Lung (tissue), 11 donors: ENCODE measurements at regions not wholly inside any gene's neighbourhood (a gene's known extent, or its start where the extent isn't known, plus 50 kb on each side); places are given as distances from the start of the nearest gene placed in this dataset.
"Not testable (repeated sequence)": the region's sequence is repeated elsewhere in the genome, so short reads cannot be mapped to it uniquely, and the experiment has no call there.

ENCODE experiments used
- ATAC-seq: fragments of 200-7000 bp; cut with Tn5 transposase; one replicate; pipeline ENCODE4 v1.9.1; 2020; ENCODE audit warnings: moderate number of reproducible peaks; ENCODE audit not compliant: insufficient read depth, low FRiP score
- DNase-seq, 3 donors: peaks; one replicate each; pipeline ENCODE4 v3.0.0-alpha.2; 2013 to 2017
- H3K27ac ChIP-seq, 2 donors: one replicate each; pipeline ENCODE4 v1.5.1; 2013; ENCODE audit warnings: mild to moderate bottlenecking in 2 of 2, moderate library complexity in 2 of 2, control low read depth in 1 of 2, inconsistent platforms in 1 of 2, low read depth in 1 of 2, low read length in 1 of 2
- H3K27me3 ChIP-seq, 3 donors: one replicate each; pipeline ENCODE4 v1.5.1; 2013; ENCODE audit warnings: low read length in 2 of 3; ENCODE audit not compliant: control insufficient read depth in 3 of 3, insufficient read depth in 3 of 3
- H3K36me3 ChIP-seq, 4 donors: one replicate each; pipeline ENCODE4 v1.5.1; 2013; ENCODE audit warnings: low read length in 4 of 4, mild to moderate bottlenecking in 1 of 4, moderate library complexity in 1 of 4; ENCODE audit not compliant: control insufficient read depth in 4 of 4, insufficient read depth in 4 of 4
- H3K4me1 ChIP-seq, 5 donors: one replicate each; pipeline ENCODE4 v1.5.1; 2013; ENCODE audit warnings: low read length in 5 of 5, mild to moderate bottlenecking in 2 of 5, moderate library complexity in 1 of 5; ENCODE audit not compliant: control insufficient read depth in 5 of 5, insufficient read depth in 5 of 5
- H3K4me3 ChIP-seq: one replicate; pipeline ENCODE4 v1.5.1; 2013; ENCODE audit warnings: mild to moderate bottlenecking, control low read depth, moderate library complexity
- H3K9ac ChIP-seq, 2 donors: one replicate each; pipeline ENCODE4 v1.5.1; 2013; ENCODE audit warnings: low read length in 2 of 2, control low read depth in 1 of 2; ENCODE audit not compliant: insufficient read depth in 1 of 2
- H3K9me3 ChIP-seq, 4 donors: one replicate each; pipeline ENCODE4 v1.5.1; 2013; ENCODE audit warnings: low read length in 3 of 4, mild to moderate bottlenecking in 1 of 4, moderate library complexity in 1 of 4; ENCODE audit not compliant: control insufficient read depth in 4 of 4, insufficient read depth in 3 of 4
- WGBS, 2 donors: extraction: QIAGEN DNeasy Blood & Tissue Kit; methylation state at CpG; one replicate each; pipeline ENCODE4 v1.1.7; 2013; 5-methylcytosine and 5-hydroxymethylcytosine counted together
- TF ChIP-seq, protein P1 (sequence below): IDR thresholded peaks from 2 replicates; pipeline ENCODE4 v1.5.1; 2012; ENCODE audit warnings: mild to moderate bottlenecking; ENCODE audit errors: control extremely low read depth, extremely low read depth
- donor health status: control.
- donor health status: control.
- donor health status: Bipolar disorder and iron deficiency.
- donor health status: healthy.
- donor health status: DM: yes; HTN: yes; CAD: no.

- no peak for DNase-seq
- TF ChIP-seq, protein P1, sequence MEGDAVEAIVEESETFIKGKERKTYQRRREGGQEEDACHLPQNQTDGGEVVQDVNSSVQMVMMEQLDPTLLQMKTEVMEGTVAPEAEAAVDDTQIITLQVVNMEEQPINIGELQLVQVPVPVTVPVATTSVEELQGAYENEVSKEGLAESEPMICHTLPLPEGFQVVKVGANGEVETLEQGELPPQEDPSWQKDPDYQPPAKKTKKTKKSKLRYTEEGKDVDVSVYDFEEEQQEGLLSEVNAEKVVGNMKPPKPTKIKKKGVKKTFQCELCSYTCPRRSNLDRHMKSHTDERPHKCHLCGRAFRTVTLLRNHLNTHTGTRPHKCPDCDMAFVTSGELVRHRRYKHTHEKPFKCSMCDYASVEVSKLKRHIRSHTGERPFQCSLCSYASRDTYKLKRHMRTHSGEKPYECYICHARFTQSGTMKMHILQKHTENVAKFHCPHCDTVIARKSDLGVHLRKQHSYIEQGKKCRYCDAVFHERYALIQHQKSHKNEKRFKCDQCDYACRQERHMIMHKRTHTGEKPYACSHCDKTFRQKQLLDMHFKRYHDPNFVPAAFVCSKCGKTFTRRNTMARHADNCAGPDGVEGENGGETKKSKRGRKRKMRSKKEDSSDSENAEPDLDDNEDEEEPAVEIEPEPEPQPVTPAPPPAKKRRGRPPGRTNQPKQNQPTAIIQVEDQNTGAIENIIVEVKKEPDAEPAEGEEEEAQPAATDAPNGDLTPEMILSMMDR: no peak
- 78 to 98% methylated on average over 3 of the region's 3 CpGs for WGBS, 2 donors
Observed at GRCh38 chr9:84072621-84073180, 92.1 kb downstream of the RMI1 start.

DNA sequence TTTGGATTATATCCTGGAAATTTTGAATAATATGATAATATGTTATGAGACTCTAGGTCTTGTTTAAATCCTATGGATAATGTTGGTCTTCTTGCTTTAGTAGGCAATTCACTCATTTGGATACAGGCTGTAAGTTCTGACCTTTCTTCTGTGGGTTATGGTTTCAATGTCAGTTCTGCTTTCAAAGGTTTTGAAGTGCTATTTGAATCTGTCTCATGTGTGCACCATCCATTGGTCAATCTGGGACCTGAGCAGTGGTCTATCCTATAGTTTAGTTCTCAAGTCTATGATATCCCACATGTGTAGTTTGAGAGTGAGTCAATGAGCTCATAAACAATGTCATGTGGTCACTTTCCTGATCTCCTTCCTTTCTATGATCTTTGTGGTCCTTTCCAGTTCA, 94.4 kb downstream of the RMI1 start:
- no peaks in the 10 kb centered on the region for H3K27me3 ChIP-seq
- DNase-seq: no peak
- no peak overlapping the region for H3K9ac ChIP-seq
- H3K4me1 ChIP-seq: peaks cover 0 to 2% (median 0%) of the 10 kb centered on the region in 5 donors
- H3K27ac ChIP-seq: no peak overlapping the region
- H3K36me3 ChIP-seq: no peaks in the 10 kb centered on the region
- no peak for ATAC-seq
- H3K9me3 ChIP-seq: no peaks in the 10 kb centered on the region
- no peak overlapping the region for H3K4me3 ChIP-seq
- TF ChIP-seq, protein P1: no peak

More at GRCh38 chr9:84072621-84073180, 92.1 kb downstream of the RMI1 start:
- Histone ChIP-seq H3K27me3 (no peaks in the 10 kb centered on the region), H3K4me3 (no peak overlapping the region), H3K36me3 (no peaks in the 10 kb centered on the region), H3K4me1 (no peaks in the 10 kb centered on the region), H3K9me3 (no peaks in the 10 kb centered on the region), H3K9ac (no peak overlapping the region), H3K27ac (no peak overlapping the region)
- no peak for ATAC-seq

DNA sequence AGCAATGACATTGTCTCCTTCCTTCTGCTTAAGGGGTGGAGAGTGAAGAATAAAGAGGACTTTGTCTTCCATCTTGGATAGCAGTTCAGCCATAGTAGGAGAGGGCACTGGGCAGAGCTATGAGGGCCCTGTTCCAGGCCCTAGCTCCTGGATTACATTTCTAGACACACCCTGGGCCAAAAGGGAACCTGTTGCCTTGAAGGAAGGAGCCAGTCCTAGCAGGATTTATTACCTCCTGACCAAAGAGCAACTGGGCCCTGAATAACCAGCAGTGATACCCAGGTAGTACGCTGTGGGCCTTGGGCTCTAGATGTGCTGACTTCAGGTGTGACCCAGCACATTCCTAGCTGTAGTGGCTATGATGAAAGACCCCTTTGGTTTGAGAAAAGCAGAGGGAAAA, 95.8 kb downstream of the RMI1 start:
- no peak overlapping the region for H3K9ac ChIP-seq
- ATAC-seq: no peak
- no peaks in the 10 kb centered on the region for H3K9me3 ChIP-seq
- H3K27ac ChIP-seq: no peak overlapping the region
- 86 to 95% methylated on average over 1 of the region's 1 CpG for WGBS, 2 donors
- DNase-seq: no peak
- H3K4me3 ChIP-seq: no peak overlapping the region
- peaks cover 0 to 2% (median 0%) of the 10 kb centered on the region in 5 donors for H3K4me1 ChIP-seq
- TF ChIP-seq, protein P1: no peak
- no peaks in the 10 kb centered on the region for H3K27me3 ChIP-seq
- no peaks in the 10 kb centered on the region for H3K36me3 ChIP-seq

- not testable (repeated sequence) for DNase-seq, H3K9ac ChIP-seq, H3K27ac ChIP-seq, H3K9me3 ChIP-seq, ATAC-seq, H3K27me3 ChIP-seq, H3K4me3 ChIP-seq, H3K36me3 ChIP-seq, H3K4me1 ChIP-seq
- WGBS, 2 donors: 75 to 76% methylated on average over 1 of the region's 1 CpG
Observed at GRCh38 chr9:84077816-84078215, 97.2 kb downstream of the RMI1 start.
